ENCODE measurements at regions not wholly inside any gene's neighbourhood (a gene's known extent, or its start where the extent isn't known, plus 50 kb on each side); places are given as distances from the start of the nearest gene placed in this dataset.

GRCh38 chr13:84525865-84526264 lies 643.6 kb upstream of the SLITRK1 start:
- H3K36me3 ChIP-seq (ENCODE audit: insufficient read depth, low read length): no peaks in the 10 kb centered on the region
- no peak overlapping the region for H3K27ac ChIP-seq
- H3K9me3 ChIP-seq (ENCODE audit: low read depth, low read length): no peaks in the 10 kb centered on the region
- no peak overlapping the region for H3K9ac ChIP-seq (ENCODE audit: insufficient read length)
- no peak overlapping the region for H3K4me3 ChIP-seq
- TF ChIP-seq EZH2 (IDR thresholded peaks at IDR 0.05) (no peak), POLR2AphosphoS5 (IDR thresholded peaks at IDR 0.05; ENCODE audit: borderline replicate concordance, low read depth, low read length) (no peak), FOXP2 (optimal IDR thresholded peaks at IDR 0.05; ENCODE audit: control extremely low read depth, extremely low read length, insufficient read depth) (no peak)
- DNase-seq (ENCODE audit: low read depth, low spot score): no peak

- no peaks in the 10 kb centered on the region for H3K36me3 ChIP-seq (ENCODE audit: insufficient read depth, low read length)
- TF ChIP-seq EZH2 (IDR thresholded peaks at IDR 0.05) (no peak), POLR2AphosphoS5 (IDR thresholded peaks at IDR 0.05; ENCODE audit: borderline replicate concordance, low read depth, low read length) (no peak), FOXP2 (optimal IDR thresholded peaks at IDR 0.05; ENCODE audit: control extremely low read depth, extremely low read length, insufficient read depth) (no peak)
- no peak overlapping the region for H3K4me3 ChIP-seq
- DNase-seq (ENCODE audit: low read depth, low spot score): no peak
- no peaks in the 10 kb centered on the region for H3K9me3 ChIP-seq (ENCODE audit: low read depth, low read length)
- H3K9ac ChIP-seq (ENCODE audit: insufficient read length): no peak overlapping the region
- no peak overlapping the region for H3K27ac ChIP-seq
Observed at GRCh38 chr13:84524586-84524985, 642.3 kb upstream of the SLITRK1 start.

- DNase-seq (ENCODE audit: low read depth, low spot score): no peak
- no peak overlapping the region for H3K27ac ChIP-seq
- H3K9ac ChIP-seq (ENCODE audit: insufficient read length): no peak overlapping the region
- no peaks in the 10 kb centered on the region for H3K36me3 ChIP-seq (ENCODE audit: insufficient read depth, low read length)
- H3K9me3 ChIP-seq (ENCODE audit: low read depth, low read length): no peaks in the 10 kb centered on the region
- no peak for TF ChIP-seq EZH2 (IDR thresholded peaks at IDR 0.05)
- no peak overlapping the region for H3K4me3 ChIP-seq
Observed at GRCh38 chr13:84500016-84500415, 617.7 kb upstream of the SLITRK1 start.

- H3K27ac ChIP-seq: no peak overlapping the region
- no peak overlapping the region for H3K4me3 ChIP-seq
- no peak for TF ChIP-seq EZH2 (IDR thresholded peaks at IDR 0.05)
- no peak for TF ChIP-seq POLR2AphosphoS5 (IDR thresholded peaks at IDR 0.05; ENCODE audit: borderline replicate concordance, low read depth, low read length)
- no peak overlapping the region for H3K9ac ChIP-seq (ENCODE audit: insufficient read length)
- no peaks in the 10 kb centered on the region for H3K9me3 ChIP-seq (ENCODE audit: low read depth, low read length)
- DNase-seq (ENCODE audit: low read depth, low spot score): no peak
- no peaks in the 10 kb centered on the region for H3K36me3 ChIP-seq (ENCODE audit: insufficient read depth, low read length)
Observed at GRCh38 chr13:84497613-84498012, 615.3 kb upstream of the SLITRK1 start.

GRCh38 chr13:84491952-84492351 lies 609.7 kb upstream of the SLITRK1 start:
- no peak for DNase-seq (ENCODE audit: low read depth, low spot score)
- H3K4me3 ChIP-seq: no peak overlapping the region
- no peaks in the 10 kb centered on the region for H3K9me3 ChIP-seq (ENCODE audit: low read depth, low read length)
- H3K9ac ChIP-seq (ENCODE audit: insufficient read length): no peak overlapping the region
- no peak for TF ChIP-seq POLR2AphosphoS5 (IDR thresholded peaks at IDR 0.05; ENCODE audit: borderline replicate concordance, low read depth, low read length)
- no peak for TF ChIP-seq FOXP2 (optimal IDR thresholded peaks at IDR 0.05; ENCODE audit: control extremely low read depth, extremely low read length, insufficient read depth)
- TF ChIP-seq EZH2 (IDR thresholded peaks at IDR 0.05): no peak
- no peaks in the 10 kb centered on the region for H3K36me3 ChIP-seq (ENCODE audit: insufficient read depth, low read length)
- no peak overlapping the region for H3K27ac ChIP-seq

GRCh38 chr13:84487752-84488151 lies 605.5 kb upstream of the SLITRK1 start:
- H3K36me3 ChIP-seq (ENCODE audit: insufficient read depth, low read length): no peaks in the 10 kb centered on the region
- no peak overlapping the region for H3K27ac ChIP-seq
- no peak for DNase-seq (ENCODE audit: low read depth, low spot score)
- no peaks in the 10 kb centered on the region for H3K9me3 ChIP-seq (ENCODE audit: low read depth, low read length)
- H3K9ac ChIP-seq (ENCODE audit: insufficient read length): no peak overlapping the region
- H3K4me3 ChIP-seq: no peak overlapping the region
- no peak for TF ChIP-seq EZH2 (IDR thresholded peaks at IDR 0.05)
- no peak for TF ChIP-seq FOXP2 (optimal IDR thresholded peaks at IDR 0.05; ENCODE audit: control extremely low read depth, extremely low read length, insufficient read depth)
- TF ChIP-seq POLR2AphosphoS5 (IDR thresholded peaks at IDR 0.05; ENCODE audit: borderline replicate concordance, low read depth, low read length): no peak

- H3K27ac ChIP-seq: no peak overlapping the region
- no peak for DNase-seq (ENCODE audit: low read depth, low spot score)
- no peak overlapping the region for H3K4me3 ChIP-seq
- H3K9me3 ChIP-seq (ENCODE audit: low read depth, low read length): no peaks in the 10 kb centered on the region
- TF ChIP-seq EZH2 (IDR thresholded peaks at IDR 0.05): no peak
- no peak for TF ChIP-seq FOXP2 (optimal IDR thresholded peaks at IDR 0.05; ENCODE audit: control extremely low read depth, extremely low read length, insufficient read depth)
- TF ChIP-seq POLR2AphosphoS5 (IDR thresholded peaks at IDR 0.05; ENCODE audit: borderline replicate concordance, low read depth, low read length): no peak
- no peaks in the 10 kb centered on the region for H3K36me3 ChIP-seq (ENCODE audit: insufficient read depth, low read length)
- no peak overlapping the region for H3K9ac ChIP-seq (ENCODE audit: insufficient read length)
Observed at GRCh38 chr13:84481958-84482357, 599.7 kb upstream of the SLITRK1 start.

- Histone ChIP-seq H3K4me3 (no peak overlapping the region), H3K9ac (ENCODE audit: insufficient read length) (no peak overlapping the region), H3K27ac (no peak overlapping the region), H3K9me3 (ENCODE audit: low read depth, low read length) (no peaks in the 10 kb centered on the region), H3K36me3 (ENCODE audit: insufficient read depth, low read length) (no peaks in the 10 kb centered on the region)
- no peak for DNase-seq (ENCODE audit: low read depth, low spot score)
- TF ChIP-seq POLR2AphosphoS5 (IDR thresholded peaks at IDR 0.05; ENCODE audit: borderline replicate concordance, low read depth, low read length) (no peak), EZH2 (IDR thresholded peaks at IDR 0.05) (no peak)
Observed at GRCh38 chr13:84479656-84480055, 597.4 kb upstream of the SLITRK1 start.

- TF ChIP-seq POLR2AphosphoS5 (IDR thresholded peaks at IDR 0.05; ENCODE audit: borderline replicate concordance, low read depth, low read length) (no peak), FOXP2 (optimal IDR thresholded peaks at IDR 0.05; ENCODE audit: control extremely low read depth, extremely low read length, insufficient read depth) (no peak), EZH2 (IDR thresholded peaks at IDR 0.05) (no peak)
- no peak overlapping the region for H3K9ac ChIP-seq (ENCODE audit: insufficient read length)
- H3K4me3 ChIP-seq: no peak overlapping the region
- no peak for DNase-seq (ENCODE audit: low read depth, low spot score)
- H3K27ac ChIP-seq: no peak overlapping the region
- H3K9me3 ChIP-seq (ENCODE audit: low read depth, low read length): no peaks in the 10 kb centered on the region; the same call in 1 of the 2 replicates
- no peaks in the 10 kb centered on the region for H3K36me3 ChIP-seq (ENCODE audit: insufficient read depth, low read length)
Observed at GRCh38 chr13:84470528-84470927, 588.3 kb upstream of the SLITRK1 start.
